ENCODE measurements at regions not wholly inside any gene's neighbourhood (a gene's known extent, or its start where the extent isn't known, plus 50 kb on each side); places are given as distances from the start of the nearest gene placed in this dataset.

GRCh38 chr14:104243200-104243599 is 104.8 kb downstream of the KIF26A start:
- TF ChIP-seq POLR2A (IDR thresholded peaks at IDR 0.05) (no peak), CTCF (IDR thresholded peaks at IDR 0.05) (no peak), POLR2AphosphoS5 (IDR thresholded peaks at IDR 0.05) (no peak)
